Right atrium auricular region (tissue), 2 donors: ENCODE measurements at regions not wholly inside any gene's neighbourhood (a gene's known extent, or its start where the extent isn't known, plus 50 kb on each side); places are given as distances from the start of the nearest gene placed in this dataset.

Experiments used
- DNase-seq: peaks from one replicate; pipeline ENCODE4 v3.0.0-alpha.2; 2019; ENCODE audit warnings: low spot score
- H3K27ac ChIP-seq, 2 donors: fragments of 200-600 bp; sonication (generic); 1 replicate in 1 of 2; 2 replicates in 1 of 2; pipeline ENCODE4 v1.5.1; 2016 to 2019
- H3K27me3 ChIP-seq, 2 donors: fragments of 200-600 bp; sonication (generic); one replicate each; pipeline versions ENCODE4 v1.5.1 to v1.6.0; 2017 to 2019
- H3K36me3 ChIP-seq: fragments of 200-600 bp; sonication (generic); one replicate; pipeline ENCODE4 v1.5.1; 2016
- H3K4me1 ChIP-seq, 2 donors: fragments of 200-600 bp; sonication (generic); one replicate each; pipeline versions ENCODE4 v1.5.1 to v1.6.0; 2017 to 2019
- H3K4me3 ChIP-seq, 2 donors: fragments of 200-600 bp; sonication (generic); 1 replicate in 1 of 2; 2 replicates in 1 of 2; pipeline ENCODE4 v1.5.1; 2017 to 2019; ENCODE audit warnings: mild to moderate bottlenecking in 1 of 2, moderate library complexity in 1 of 2
- H3K9me3 ChIP-seq, 2 donors: fragments of 200-600 bp; sonication (generic); one replicate each; pipeline ENCODE4 v1.5.1; 2019
- TF ChIP-seq, protein P1 (sequence below), 2 donors: fragments of 200-600 bp; sonication (generic); IDR thresholded peaks; one replicate each; pipeline ENCODE4 v1.5.1; 2019; ENCODE audit warnings: antibody characterized with exemption in 2 of 2

DNA sequence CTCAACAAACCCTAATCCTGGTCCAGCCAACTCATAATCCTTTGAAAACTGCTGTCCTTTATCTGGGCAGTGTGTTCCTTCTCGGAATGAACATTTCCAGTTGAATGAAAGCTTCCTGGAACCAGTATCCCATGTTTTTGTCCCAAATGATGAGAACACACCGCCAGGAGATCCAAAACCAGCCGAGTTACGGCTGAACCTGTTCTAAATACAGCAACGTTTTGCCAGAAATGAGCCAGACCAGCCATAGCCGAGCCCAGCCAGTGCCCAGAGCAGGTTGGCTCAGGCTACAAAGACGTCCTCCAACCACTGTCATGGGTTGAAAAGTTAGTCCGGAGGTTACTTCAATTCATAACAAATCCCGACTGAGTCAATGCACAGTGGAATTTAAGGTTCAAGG is 67.6 kb upstream of the FOXF1 start:
- H3K36me3 ChIP-seq: no peaks in the 10 kb centered on the region
- no peaks in the 10 kb centered on the region for H3K27me3 ChIP-seq
- H3K27ac ChIP-seq: no peak overlapping the region
- H3K4me1 ChIP-seq: no peaks in the 10 kb centered on the region
- no peak overlapping the region for H3K4me3 ChIP-seq
- DNase-seq: no peak
- TF ChIP-seq, protein P1, sequence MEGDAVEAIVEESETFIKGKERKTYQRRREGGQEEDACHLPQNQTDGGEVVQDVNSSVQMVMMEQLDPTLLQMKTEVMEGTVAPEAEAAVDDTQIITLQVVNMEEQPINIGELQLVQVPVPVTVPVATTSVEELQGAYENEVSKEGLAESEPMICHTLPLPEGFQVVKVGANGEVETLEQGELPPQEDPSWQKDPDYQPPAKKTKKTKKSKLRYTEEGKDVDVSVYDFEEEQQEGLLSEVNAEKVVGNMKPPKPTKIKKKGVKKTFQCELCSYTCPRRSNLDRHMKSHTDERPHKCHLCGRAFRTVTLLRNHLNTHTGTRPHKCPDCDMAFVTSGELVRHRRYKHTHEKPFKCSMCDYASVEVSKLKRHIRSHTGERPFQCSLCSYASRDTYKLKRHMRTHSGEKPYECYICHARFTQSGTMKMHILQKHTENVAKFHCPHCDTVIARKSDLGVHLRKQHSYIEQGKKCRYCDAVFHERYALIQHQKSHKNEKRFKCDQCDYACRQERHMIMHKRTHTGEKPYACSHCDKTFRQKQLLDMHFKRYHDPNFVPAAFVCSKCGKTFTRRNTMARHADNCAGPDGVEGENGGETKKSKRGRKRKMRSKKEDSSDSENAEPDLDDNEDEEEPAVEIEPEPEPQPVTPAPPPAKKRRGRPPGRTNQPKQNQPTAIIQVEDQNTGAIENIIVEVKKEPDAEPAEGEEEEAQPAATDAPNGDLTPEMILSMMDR (IDR thresholded peaks at IDR 0.05): no peak
- no peaks in the 10 kb centered on the region for H3K9me3 ChIP-seq

GRCh38 chr16:86443508-86444147 is 66.7 kb upstream of the FOXF1 start:
- Histone ChIP-seq H3K9me3 (no peaks in the 10 kb centered on the region), H3K27me3 (no peaks in the 10 kb centered on the region), H3K4me3 (no peak overlapping the region), H3K4me1 (no peaks in the 10 kb centered on the region), H3K36me3 (no peaks in the 10 kb centered on the region), H3K27ac (no peak overlapping the region)
- TF ChIP-seq, protein P1 (IDR thresholded peaks at IDR 0.05): no peak
- DNase-seq: no peak

- Histone ChIP-seq H3K27me3 (no peaks in the 10 kb centered on the region), H3K4me3 (no peak overlapping the region), H3K9me3 (no peaks in the 10 kb centered on the region), H3K27ac (no peak overlapping the region), H3K4me1 (no peaks in the 10 kb centered on the region), H3K36me3 (no peaks in the 10 kb centered on the region)
- no peak for DNase-seq
- TF ChIP-seq, protein P1 (IDR thresholded peaks at IDR 0.05): no peak
Measured at GRCh38 chr16:86444261-86444660, 66.1 kb upstream of the FOXF1 start.

- Histone ChIP-seq H3K27ac (no peak overlapping the region), H3K36me3 (no peaks in the 10 kb centered on the region), H3K4me3 (no peak overlapping the region), H3K9me3 (no peaks in the 10 kb centered on the region), H3K27me3 (no peaks in the 10 kb centered on the region), H3K4me1 (no peaks in the 10 kb centered on the region)
- DNase-seq: no peak
- TF ChIP-seq, protein P1 (IDR thresholded peaks at IDR 0.05): no peak
Measured at GRCh38 chr16:86444661-86445060, 65.7 kb upstream of the FOXF1 start.

DNA sequence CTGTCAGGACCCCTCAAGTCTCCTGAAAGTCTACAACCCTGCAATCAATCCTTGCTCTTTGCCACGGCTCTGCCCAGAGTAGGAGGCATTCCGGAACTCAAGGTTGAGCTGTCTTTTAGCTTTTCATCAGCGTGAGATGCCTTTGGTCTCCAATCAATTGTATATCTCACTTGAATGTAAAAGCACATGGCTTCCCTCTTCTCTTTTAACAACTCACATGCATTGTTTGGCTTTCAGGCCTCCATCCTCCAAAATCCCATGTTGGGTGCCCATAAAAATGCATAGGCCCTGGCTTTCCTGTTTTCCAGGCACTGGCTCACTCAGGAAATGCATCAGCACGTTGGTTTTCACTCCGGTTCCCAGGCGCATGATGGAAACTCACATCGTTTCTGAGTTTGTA is 64.0 kb upstream of the FOXF1 start:
- DNase-seq: no peak
- Histone ChIP-seq H3K27me3 (no peaks in the 10 kb centered on the region), H3K27ac (no peak overlapping the region), H3K36me3 (no peaks in the 10 kb centered on the region), H3K4me1 (no peaks in the 10 kb centered on the region), H3K9me3 (no peaks in the 10 kb centered on the region), H3K4me3 (no peak overlapping the region)
- TF ChIP-seq, protein P1 (IDR thresholded peaks at IDR 0.05): no peak

DNA sequence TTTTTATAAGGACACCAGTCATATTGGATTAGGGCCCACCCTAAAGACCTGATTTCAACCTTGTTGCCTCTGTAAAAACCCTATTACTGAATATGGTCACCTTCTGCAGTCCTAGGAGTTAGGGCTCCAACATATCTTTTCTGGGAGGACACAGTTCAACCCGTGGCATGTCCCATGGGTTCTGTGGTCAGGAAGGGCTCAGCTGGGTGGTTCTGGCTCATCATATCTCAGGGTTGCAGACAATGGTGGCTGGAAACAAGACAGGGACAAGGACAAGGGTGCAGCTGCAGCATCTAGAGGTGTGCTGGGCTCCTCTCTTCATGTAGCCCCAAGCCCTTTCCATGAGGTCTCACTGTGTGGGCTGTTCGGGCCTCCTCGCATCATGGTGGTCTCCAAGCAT is 63.1 kb upstream of the FOXF1 start:
- Histone ChIP-seq H3K27me3 (no peaks in the 10 kb centered on the region), H3K4me3 (no peak overlapping the region), H3K36me3 (no peaks in the 10 kb centered on the region), H3K4me1 (no peaks in the 10 kb centered on the region), H3K27ac (no peak overlapping the region), H3K9me3 (no peaks in the 10 kb centered on the region)
- TF ChIP-seq, protein P1 (IDR thresholded peaks at IDR 0.05): no peak
- DNase-seq: no peak
